ENCODE measurements at regions not wholly inside any gene's neighbourhood (a gene's known extent, or its start where the extent isn't known, plus 50 kb on each side); places are given as distances from the start of the nearest gene placed in this dataset.

- Histone ChIP-seq H3K9me2 (ENCODE audit: insufficient read depth) (no peaks in the 10 kb centered on the region), H2AFZ (no peak overlapping the region), H3K79me2 (ENCODE audit: low read depth) (no peaks in the 10 kb centered on the region), H3K27me3 (ENCODE audit: insufficient read depth, low read depth) (no peaks in the 10 kb centered on the region), H3K9me3 (ENCODE audit: insufficient read depth, low read depth) (no peaks in the 10 kb centered on the region), H3K4me2 (no peak overlapping the region), H3K4me3 (no peak overlapping the region), H3K27ac (no peak overlapping the region), H3K4me1 (replicated peaks; ENCODE audit: insufficient read depth) (no peaks in the 10 kb centered on the region), H4K20me1 (ENCODE audit: insufficient read depth) (no peaks in the 10 kb centered on the region), H3K36me3 (ENCODE audit: low read depth) (no peaks in the 10 kb centered on the region), H3F3A (ENCODE audit: insufficient read depth, low read depth) (no peaks in the 10 kb centered on the region)
- ChIA-PET POLR2A (ENCODE audit: unreplicated experiment) (no interaction called here), CTCF (no interaction called here)
- BruUV-seq (replicated peaks), result no TSS peak
- intact Hi-C loops (cut with micrococcal nuclease; ENCODE audit: unreplicated experiment), result no loop called here
- no peak for TF ChIP-seq CTCF (conservative IDR thresholded peaks at IDR 0.05)
- TF ChIP-seq EZH2 (IDR thresholded peaks at IDR 0.05; ENCODE audit: low read depth), result no peak
- no peak for DNase-seq
Measured at GRCh38 chr9:27701016-27701415, 127.7 kb upstream of the C9orf72 start.

DNA sequence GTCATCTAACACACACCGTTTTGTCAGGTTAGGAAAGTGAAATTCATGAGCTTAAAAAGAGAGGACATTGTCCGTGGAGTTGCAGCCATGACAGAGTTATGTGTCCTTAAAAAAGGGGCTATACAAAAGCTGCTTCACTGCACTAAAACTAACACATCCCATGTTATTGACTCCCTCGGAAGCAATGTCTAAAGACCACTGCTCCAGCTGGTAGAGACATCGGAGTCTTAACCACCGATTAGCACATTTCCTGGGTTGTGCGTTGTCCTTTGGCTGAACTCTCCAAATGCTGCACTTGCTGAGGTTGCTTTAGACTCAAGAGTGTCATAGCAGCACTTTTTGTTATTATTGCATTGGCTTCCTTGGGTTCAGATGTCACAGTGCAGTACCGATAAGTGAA is 128.3 kb upstream of the C9orf72 start:
- BruUV-seq (replicated peaks), result no TSS peak
- DNase-seq, result no peak
- Histone ChIP-seq H3K79me2 (ENCODE audit: low read depth) (no peaks in the 10 kb centered on the region), H2AFZ (no peak overlapping the region), H3K9me2 (ENCODE audit: insufficient read depth) (no peaks in the 10 kb centered on the region), H3K4me3 (no peak overlapping the region), H3K27me3 (ENCODE audit: insufficient read depth, low read depth) (no peaks in the 10 kb centered on the region), H3K9me3 (ENCODE audit: insufficient read depth, low read depth) (no peaks in the 10 kb centered on the region), H3K36me3 (ENCODE audit: low read depth) (no peaks in the 10 kb centered on the region), H3K27ac (no peak overlapping the region), H4K20me1 (ENCODE audit: insufficient read depth) (no peaks in the 10 kb centered on the region), H3K4me2 (no peak overlapping the region), H3F3A (ENCODE audit: insufficient read depth, low read depth) (no peaks in the 10 kb centered on the region), H3K4me1 (replicated peaks; ENCODE audit: insufficient read depth) (no peaks in the 10 kb centered on the region)
- ChIA-PET POLR2A (ENCODE audit: unreplicated experiment) (no interaction called here), CTCF (no interaction called here)
- no peak for TF ChIP-seq EZH2 (IDR thresholded peaks at IDR 0.05; ENCODE audit: low read depth)
- no peak for TF ChIP-seq CTCF (conservative IDR thresholded peaks at IDR 0.05)
- intact Hi-C loops (cut with micrococcal nuclease; ENCODE audit: unreplicated experiment), result no loop called here

GRCh38 chr9:27703216-27703980 is 130.1 kb upstream of the C9orf72 start:
- no peaks in the 10 kb centered on the region for H4K20me1 ChIP-seq (ENCODE audit: insufficient read depth)
- no peaks in the 10 kb centered on the region for H3K9me3 ChIP-seq (ENCODE audit: insufficient read depth, low read depth)
- DNase-seq, result no peak
- TF ChIP-seq CTCF (conservative IDR thresholded peaks at IDR 0.05) (no peak), EZH2 (IDR thresholded peaks at IDR 0.05; ENCODE audit: low read depth) (no peak)
- H3F3A ChIP-seq (ENCODE audit: insufficient read depth, low read depth), result no peaks in the 10 kb centered on the region
- no peaks in the 10 kb centered on the region for H3K79me2 ChIP-seq (ENCODE audit: low read depth)
- no peaks in the 10 kb centered on the region for H3K36me3 ChIP-seq (ENCODE audit: low read depth)
- CTCF ChIA-PET, result no interaction called here
- POLR2A ChIA-PET (ENCODE audit: unreplicated experiment), result interaction anchor here (0.6 kb wide), 1 partner anchor 23 kb away, joined by 4 read pairs; no protein-coding TSS in a partner anchor
- intact Hi-C loops (cut with micrococcal nuclease; ENCODE audit: unreplicated experiment), result no loop called here
- no peak overlapping the region for H3K27ac ChIP-seq
- BruUV-seq (replicated peaks), result no TSS peak
- H3K4me2 ChIP-seq, result no peak overlapping the region
- H2AFZ ChIP-seq, result no peak overlapping the region
- H3K4me3 ChIP-seq, result no peak overlapping the region
- no peaks in the 10 kb centered on the region for H3K27me3 ChIP-seq (ENCODE audit: insufficient read depth, low read depth)
- no peaks in the 10 kb centered on the region for H3K9me2 ChIP-seq (ENCODE audit: insufficient read depth)
- no peaks in the 10 kb centered on the region for H3K4me1 ChIP-seq (replicated peaks; ENCODE audit: insufficient read depth)

All from PC-9 (cell line).